MG63 (cell line): ENCODE measurements at regions not wholly inside any gene's neighbourhood (a gene's known extent, or its start where the extent isn't known, plus 50 kb on each side); places are given as distances from the start of the nearest gene placed in this dataset.
"Not testable (repeated sequence)": the region's sequence is repeated elsewhere in the genome, so short reads cannot be mapped to it uniquely, and the experiment has no call there.

Experiments used
- DNase-seq: peaks from one replicate; pipeline ENCODE4 v3.0.0-alpha.2; 2020
- H3K27me3 ChIP-seq: fragments of 250-450 bp; sonication (Bioruptor Pico); 2 replicates; pipeline ENCODE4 v1.5.1; 2020; ENCODE audit warnings: mild to moderate bottlenecking, moderate library complexity
- H3K36me3 ChIP-seq: fragments of 250-450 bp; sonication (Bioruptor Pico); 2 replicates; pipeline ENCODE4 v1.5.1; 2020; ENCODE audit warnings: mild to moderate bottlenecking, moderate library complexity
- H3K4me3 ChIP-seq: fragments of 250-450 bp; sonication (Bioruptor Pico); 2 replicates; pipeline ENCODE4 v1.5.1; 2020; ENCODE audit warnings: mild to moderate bottlenecking, moderate library complexity
- H3K9me3 ChIP-seq: fragments of 250-450 bp; sonication (Bioruptor Pico); 2 replicates; pipeline ENCODE4 v1.5.1; 2020; ENCODE audit warnings: mild to moderate bottlenecking, moderate library complexity

- not testable (repeated sequence) for H3K9me3 ChIP-seq, H3K4me3 ChIP-seq
Observed at GRCh38 chr5:21274361-21274760, 1286.4 kb upstream of the CDH18 start.

GRCh38 chr5:21263361-21263760 is 1275.4 kb upstream of the CDH18 start:
- Histone ChIP-seq H3K4me3 (no peak overlapping the region), H3K27me3 (no peaks in the 10 kb centered on the region), H3K9me3 (no peaks in the 10 kb centered on the region; the same call in none of the 2 replicates), H3K36me3 (no peaks in the 10 kb centered on the region)
- peak; percentile 7 for DNase-seq

More at GRCh38 chr5:21274361-21274760, 1286.4 kb upstream of the CDH18 start:
- not testable (repeated sequence) for DNase-seq, H3K27me3 ChIP-seq, H3K36me3 ChIP-seq

GRCh38 chr5:21254161-21254560 is 1266.2 kb upstream of the CDH18 start:
- Histone ChIP-seq H3K9me3 (0 out of 2 replicates have a peak, but pooled peaks cover 4% of the 10 kb centered on the region), H3K27me3 (no peaks in the 10 kb centered on the region), H3K4me3 (no peak overlapping the region), H3K36me3 (no peaks in the 10 kb centered on the region)
- DNase-seq = no peak

GRCh38 chr5:21244982-21245381 is 1257.0 kb upstream of the CDH18 start:
- Histone ChIP-seq H3K9me3 (no peaks in the 10 kb centered on the region), H3K4me3 (no peak overlapping the region), H3K36me3 (no peaks in the 10 kb centered on the region), H3K27me3 (no peaks in the 10 kb centered on the region)
- DNase-seq = no peak

GRCh38 chr5:21238786-21239185 is 1250.8 kb upstream of the CDH18 start:
- no peaks in the 10 kb centered on the region; the same call in 1 of the 2 replicates for H3K9me3 ChIP-seq
- H3K27me3 ChIP-seq = no peaks in the 10 kb centered on the region
- no peak overlapping the region for H3K4me3 ChIP-seq
- no peaks in the 10 kb centered on the region for H3K36me3 ChIP-seq
- DNase-seq = no peak

GRCh38 chr5:21237461-21237860 is 1249.5 kb upstream of the CDH18 start:
- no peak for DNase-seq
- no peak overlapping the region for H3K4me3 ChIP-seq
- H3K36me3 ChIP-seq = no peaks in the 10 kb centered on the region
- no peaks in the 10 kb centered on the region; the same call in 1 of the 2 replicates for H3K9me3 ChIP-seq
- no peaks in the 10 kb centered on the region for H3K27me3 ChIP-seq

GRCh38 chr5:21236971-21237427 is 1249.0 kb upstream of the CDH18 start:
- Histone ChIP-seq H3K36me3 (no peaks in the 10 kb centered on the region), H3K4me3 (no peak overlapping the region), H3K9me3 (no peaks in the 10 kb centered on the region; the same call in 1 of the 2 replicates), H3K27me3 (no peaks in the 10 kb centered on the region)
- no peak for DNase-seq

- H3K9me3 ChIP-seq = no peaks in the 10 kb centered on the region; the same call in 1 of the 2 replicates
- H3K27me3 ChIP-seq = no peaks in the 10 kb centered on the region
- H3K4me3 ChIP-seq = no peak overlapping the region
- DNase-seq = no peak
- H3K36me3 ChIP-seq = no peaks in the 10 kb centered on the region
Observed at GRCh38 chr5:21236104-21236503, 1248.1 kb upstream of the CDH18 start.

- no peak for DNase-seq
- H3K9me3 ChIP-seq = no peaks in the 10 kb centered on the region; the same call in 1 of the 2 replicates
- H3K27me3 ChIP-seq = no peaks in the 10 kb centered on the region
- no peak overlapping the region for H3K4me3 ChIP-seq
- H3K36me3 ChIP-seq = no peaks in the 10 kb centered on the region
Observed at GRCh38 chr5:21225223-21226064, 1237.4 kb upstream of the CDH18 start.

GRCh38 chr5:21221616-21222015 is 1233.6 kb upstream of the CDH18 start:
- Histone ChIP-seq H3K27me3 (no peaks in the 10 kb centered on the region), H3K4me3 (no peak overlapping the region), H3K36me3 (no peaks in the 10 kb centered on the region), H3K9me3 (no peaks in the 10 kb centered on the region)
- no peak for DNase-seq

- no peak for DNase-seq
- Histone ChIP-seq H3K4me3 (no peak overlapping the region), H3K36me3 (no peaks in the 10 kb centered on the region), H3K9me3 (no peaks in the 10 kb centered on the region), H3K27me3 (no peaks in the 10 kb centered on the region)
Observed at GRCh38 chr5:21219966-21220365, 1232.0 kb upstream of the CDH18 start.

- Histone ChIP-seq H3K9me3 (no peaks in the 10 kb centered on the region), H3K36me3 (no peaks in the 10 kb centered on the region), H3K27me3 (no peaks in the 10 kb centered on the region), H3K4me3 (no peak overlapping the region)
- peak; percentile 59 for DNase-seq
Observed at GRCh38 chr5:21219251-21219650, 1231.3 kb upstream of the CDH18 start.

GRCh38 chr5:21212026-21212425 is 1224.0 kb upstream of the CDH18 start:
- H3K9me3 ChIP-seq = no peaks in the 10 kb centered on the region
- H3K36me3 ChIP-seq = no peaks in the 10 kb centered on the region
- no peaks in the 10 kb centered on the region for H3K27me3 ChIP-seq
- no peak for DNase-seq
- no peak overlapping the region for H3K4me3 ChIP-seq

- H3K36me3 ChIP-seq = no peaks in the 10 kb centered on the region
- no peaks in the 10 kb centered on the region for H3K9me3 ChIP-seq
- DNase-seq = no peak
- no peak overlapping the region for H3K4me3 ChIP-seq
- H3K27me3 ChIP-seq = no peaks in the 10 kb centered on the region
Observed at GRCh38 chr5:21209409-21209808, 1221.4 kb upstream of the CDH18 start.

- no peak for DNase-seq
- H3K9me3 ChIP-seq = no peaks in the 10 kb centered on the region
- no peaks in the 10 kb centered on the region for H3K27me3 ChIP-seq
- H3K4me3 ChIP-seq = no peak overlapping the region
- no peaks in the 10 kb centered on the region for H3K36me3 ChIP-seq
Observed at GRCh38 chr5:21199087-21199486, 1211.1 kb upstream of the CDH18 start.

GRCh38 chr5:21195145-21195544 is 1207.1 kb upstream of the CDH18 start:
- DNase-seq = no peak
- Histone ChIP-seq H3K4me3 (no peak overlapping the region), H3K27me3 (no peaks in the 10 kb centered on the region), H3K36me3 (no peaks in the 10 kb centered on the region), H3K9me3 (no peaks in the 10 kb centered on the region)

- H3K4me3 ChIP-seq = no peak overlapping the region
Observed at GRCh38 chr5:21185536-21185935, 1197.5 kb upstream of the CDH18 start.

GRCh38 chr5:21184581-21184980 is 1196.6 kb upstream of the CDH18 start:
- no peak for DNase-seq
- Histone ChIP-seq H3K4me3 (no peak overlapping the region), H3K27me3 (no peaks in the 10 kb centered on the region), H3K36me3 (no peaks in the 10 kb centered on the region), H3K9me3 (no peaks in the 10 kb centered on the region)

More at GRCh38 chr5:21185536-21185935, 1197.5 kb upstream of the CDH18 start:
- DNase-seq = no peak
- Histone ChIP-seq H3K27me3 (no peaks in the 10 kb centered on the region), H3K9me3 (no peaks in the 10 kb centered on the region), H3K36me3 (no peaks in the 10 kb centered on the region)
